Loucy (cell line): ENCODE measurements at regions not wholly inside any gene's neighbourhood (a gene's known extent, or its start where the extent isn't known, plus 50 kb on each side); places are given as distances from the start of the nearest gene placed in this dataset.

Source experiments
- CTCF ChIP-seq: fragments of 200-600 bp; sonication (generic); conservative IDR thresholded peaks from 2 replicates; pipeline ENCODE4 v1.5.1; 2014; ENCODE audit warnings: mild to moderate bottlenecking, antibody characterized with exemption, low read length
- EZH2phosphoT487 ChIP-seq: fragments of 200-600 bp; IDR thresholded peaks from 2 replicates; pipeline ENCODE4 v1.6.1; 2018; ENCODE audit warnings: antibody characterized with exemption, mild to moderate bottlenecking, moderate library complexity, borderline replicate concordance

GRCh38 chr4:79603681-79604080 is 195.7 kb upstream of the GK2 start:
- TF ChIP-seq EZH2phosphoT487 (no peak), CTCF (no peak)
